ENCODE measurements at regions not wholly inside any gene's neighbourhood (a gene's known extent, or its start where the extent isn't known, plus 50 kb on each side); places are given as distances from the start of the nearest gene placed in this dataset.
"Not testable (repeated sequence)": the region's sequence is repeated elsewhere in the genome, so short reads cannot be mapped to it uniquely, and the experiment has no call there.

GRCh38 chr5:130331332-130331731, 427.1 kb downstream of the CHSY3 start:
- TF ChIP-seq CTCF (IDR thresholded peaks at IDR 0.05; ENCODE audit: low read depth, low read length, missing control alignments) = no peak
- H3K4me3 ChIP-seq (ENCODE audit: low read depth, low read length) = no peak overlapping the region
- DNase-seq (ENCODE audit: low read depth) = no peak
- in situ Hi-C loops (cut with HindIII; ENCODE audit: low sequenced_read_pairs) = no loop called here

GRCh38 chr5:130324953-130325671, 420.8 kb downstream of the CHSY3 start:
- in situ Hi-C loops (cut with HindIII; ENCODE audit: low sequenced_read_pairs) = no loop called here
- DNase-seq (ENCODE audit: low read depth) = no peak
- no peak overlapping the region for H3K4me3 ChIP-seq (ENCODE audit: low read depth, low read length)
- no peak for TF ChIP-seq CTCF (IDR thresholded peaks at IDR 0.05; ENCODE audit: low read depth, low read length, missing control alignments)

GRCh38 chr5:130323804-130324454, 419.7 kb downstream of the CHSY3 start:
- in situ Hi-C loops (cut with HindIII; ENCODE audit: low sequenced_read_pairs) = no loop called here
- DNase-seq (ENCODE audit: low read depth) = no peak
- TF ChIP-seq CTCF (IDR thresholded peaks at IDR 0.05; ENCODE audit: low read depth, low read length, missing control alignments) = no peak
- H3K4me3 ChIP-seq (ENCODE audit: low read depth, low read length) = no peak overlapping the region

GRCh38 chr5:130321931-130322330, 417.7 kb downstream of the CHSY3 start:
- no peak for TF ChIP-seq CTCF (IDR thresholded peaks at IDR 0.05; ENCODE audit: low read depth, low read length, missing control alignments)

GRCh38 chr5:130316971-130317680, 412.9 kb downstream of the CHSY3 start:
- no peak for DNase-seq (ENCODE audit: low read depth)
- no peak overlapping the region for H3K4me3 ChIP-seq (ENCODE audit: low read depth, low read length)
- in situ Hi-C loops (cut with HindIII; ENCODE audit: low sequenced_read_pairs) = no loop called here
- no peak for TF ChIP-seq CTCF (IDR thresholded peaks at IDR 0.05; ENCODE audit: low read depth, low read length, missing control alignments)

More at GRCh38 chr5:130321931-130322330, 417.7 kb downstream of the CHSY3 start:
- H3K4me3 ChIP-seq (ENCODE audit: low read depth, low read length) = no peak overlapping the region
- DNase-seq (ENCODE audit: low read depth) = no peak
- in situ Hi-C loops (cut with HindIII; ENCODE audit: low sequenced_read_pairs) = no loop called here

GRCh38 chr5:130295235-130295634, 391.0 kb downstream of the CHSY3 start:
- no peak for TF ChIP-seq CTCF (IDR thresholded peaks at IDR 0.05; ENCODE audit: low read depth, low read length, missing control alignments)
- DNase-seq (ENCODE audit: low read depth) = no peak
- in situ Hi-C loops (cut with HindIII; ENCODE audit: low sequenced_read_pairs) = no loop called here
- no peak overlapping the region for H3K4me3 ChIP-seq (ENCODE audit: low read depth, low read length)

GRCh38 chr5:130294798-130295197, 390.5 kb downstream of the CHSY3 start:
- H3K4me3 ChIP-seq (ENCODE audit: low read depth, low read length); DNase-seq (ENCODE audit: low read depth); in situ Hi-C loops (cut with HindIII; ENCODE audit: low sequenced_read_pairs): not testable (repeated sequence)
